Loucy (cell line): ENCODE measurements at regions not wholly inside any gene's neighbourhood (a gene's known extent, or its start where the extent isn't known, plus 50 kb on each side); places are given as distances from the start of the nearest gene placed in this dataset.

Experiments
- H2AFZ ChIP-seq: fragments of 200-600 bp; sonication (generic); 2 replicates; pipeline ENCODE4 v1.6.0; 2016; ENCODE audit warnings: antibody characterized with exemption, mild to moderate bottlenecking, low read length, moderate library complexity
- H3F3A ChIP-seq: fragments of 200-600 bp; 2 replicates; pipeline ENCODE4 v1.6.0; 2016; ENCODE audit warnings: antibody characterized with exemption, low read depth, mild to moderate bottlenecking
- H3K27me3 ChIP-seq: fragments of 200-600 bp; sonication (generic); 2 replicates; pipeline ENCODE4 v1.6.1; 2014; ENCODE audit warnings: low read length, mild to moderate bottlenecking; ENCODE audit not compliant: insufficient read depth, poor library complexity, severe bottlenecking
- H3K36me3 ChIP-seq: fragments of 200-600 bp; sonication (generic); 2 replicates; pipeline ENCODE4 v1.6.1; 2016; ENCODE audit warnings: low read length; ENCODE audit not compliant: insufficient read depth
- H3K4me1 ChIP-seq: fragments of 200-600 bp; sonication (generic); 2 replicates; pipeline ENCODE4 v1.5.1; 2014; ENCODE audit warnings: low read length, mild to moderate bottlenecking; ENCODE audit not compliant: insufficient read depth, poor library complexity, severe bottlenecking
- H3K4me2 ChIP-seq: fragments of 200-600 bp; sonication (generic); 2 replicates; pipeline ENCODE4 v1.6.0; 2014; ENCODE audit warnings: antibody characterized with exemption, low read length, low read depth, mild to moderate bottlenecking; ENCODE audit not compliant: poor library complexity, severe bottlenecking
- H3K4me3 ChIP-seq: fragments of 200-600 bp; sonication (generic); 2 replicates; pipeline ENCODE4 v1.5.1; 2014; ENCODE audit warnings: low read length, mild to moderate bottlenecking, mixed read lengths; ENCODE audit not compliant: poor library complexity, severe bottlenecking
- H3K79me2 ChIP-seq: fragments of 200-600 bp; sonication (generic); 2 replicates; pipeline ENCODE4 v1.6.1; 2014; ENCODE audit warnings: low read length; ENCODE audit not compliant: insufficient read depth
- H3K9ac ChIP-seq: fragments of 200-600 bp; sonication (generic); 2 replicates; pipeline ENCODE4 v1.6.0; 2014; ENCODE audit warnings: mild to moderate bottlenecking, low read depth, low read length, moderate library complexity; ENCODE audit not compliant: poor library complexity, severe bottlenecking
- H3K9me2 ChIP-seq: fragments of 200-600 bp; sonication (generic); replicated peaks from 2 replicates; pipeline ENCODE4 v1.6.1; 2016; ENCODE audit warnings: low read depth, low read length, mixed read lengths
- H3K9me3 ChIP-seq: fragments of 200-600 bp; sonication (generic); 2 replicates; pipeline ENCODE4 v1.6.1; 2014; ENCODE audit warnings: mild to moderate bottlenecking, antibody characterized with exemption, low read length, low read depth; ENCODE audit not compliant: insufficient read depth
- H4K20me1 ChIP-seq: fragments of 200-600 bp; sonication (generic); 2 replicates; pipeline ENCODE4 v1.6.0; 2014; ENCODE audit warnings: antibody characterized with exemption, low read length, mild to moderate bottlenecking; ENCODE audit not compliant: insufficient read depth, poor library complexity, severe bottlenecking
- EZH2phosphoT487 ChIP-seq: fragments of 200-600 bp; IDR thresholded peaks from 2 replicates; pipeline ENCODE4 v1.6.1; 2018; ENCODE audit warnings: antibody characterized with exemption, mild to moderate bottlenecking, moderate library complexity, borderline replicate concordance
- TF ChIP-seq, protein P1 (sequence below): fragments of 200-600 bp; sonication (generic); conservative IDR thresholded peaks from 2 replicates; pipeline ENCODE4 v1.5.1; 2014; ENCODE audit warnings: mild to moderate bottlenecking, antibody characterized with exemption, low read length

GRCh38 chr15:38054488-38054887, 120.0 kb downstream of the TMCO5A start:
- Histone ChIP-seq H3K36me3 (no peaks in the 10 kb centered on the region), H4K20me1 (no peaks in the 10 kb centered on the region), H3K4me3 (no peak overlapping the region), H3K79me2 (no peaks in the 10 kb centered on the region), H3K9ac (no peak overlapping the region), H3F3A (no peaks in the 10 kb centered on the region), H3K4me1 (no peaks in the 10 kb centered on the region), H2AFZ (no peak overlapping the region), H3K9me3 (no peaks in the 10 kb centered on the region), H3K27me3 (no peaks in the 10 kb centered on the region), H3K9me2 (no peaks in the 10 kb centered on the region), H3K4me2 (no peak overlapping the region)
- no peak for TF ChIP-seq EZH2phosphoT487
- TF ChIP-seq, protein P1, sequence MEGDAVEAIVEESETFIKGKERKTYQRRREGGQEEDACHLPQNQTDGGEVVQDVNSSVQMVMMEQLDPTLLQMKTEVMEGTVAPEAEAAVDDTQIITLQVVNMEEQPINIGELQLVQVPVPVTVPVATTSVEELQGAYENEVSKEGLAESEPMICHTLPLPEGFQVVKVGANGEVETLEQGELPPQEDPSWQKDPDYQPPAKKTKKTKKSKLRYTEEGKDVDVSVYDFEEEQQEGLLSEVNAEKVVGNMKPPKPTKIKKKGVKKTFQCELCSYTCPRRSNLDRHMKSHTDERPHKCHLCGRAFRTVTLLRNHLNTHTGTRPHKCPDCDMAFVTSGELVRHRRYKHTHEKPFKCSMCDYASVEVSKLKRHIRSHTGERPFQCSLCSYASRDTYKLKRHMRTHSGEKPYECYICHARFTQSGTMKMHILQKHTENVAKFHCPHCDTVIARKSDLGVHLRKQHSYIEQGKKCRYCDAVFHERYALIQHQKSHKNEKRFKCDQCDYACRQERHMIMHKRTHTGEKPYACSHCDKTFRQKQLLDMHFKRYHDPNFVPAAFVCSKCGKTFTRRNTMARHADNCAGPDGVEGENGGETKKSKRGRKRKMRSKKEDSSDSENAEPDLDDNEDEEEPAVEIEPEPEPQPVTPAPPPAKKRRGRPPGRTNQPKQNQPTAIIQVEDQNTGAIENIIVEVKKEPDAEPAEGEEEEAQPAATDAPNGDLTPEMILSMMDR: no peak

GRCh38 chr15:38058596-38059075, 124.2 kb downstream of the TMCO5A start:
- Histone ChIP-seq H3K9me3 (no peaks in the 10 kb centered on the region), H4K20me1 (no peaks in the 10 kb centered on the region), H3K4me3 (no peak overlapping the region), H3K9ac (no peak overlapping the region), H3K27me3 (no peaks in the 10 kb centered on the region), H3K79me2 (no peaks in the 10 kb centered on the region), H2AFZ (no peak overlapping the region), H3K36me3 (no peaks in the 10 kb centered on the region), H3K4me1 (no peaks in the 10 kb centered on the region), H3K9me2 (no peaks in the 10 kb centered on the region), H3K4me2 (no peak overlapping the region), H3F3A (no peaks in the 10 kb centered on the region)
- TF ChIP-seq, protein P1: no peak
- TF ChIP-seq EZH2phosphoT487: no peak

DNA sequence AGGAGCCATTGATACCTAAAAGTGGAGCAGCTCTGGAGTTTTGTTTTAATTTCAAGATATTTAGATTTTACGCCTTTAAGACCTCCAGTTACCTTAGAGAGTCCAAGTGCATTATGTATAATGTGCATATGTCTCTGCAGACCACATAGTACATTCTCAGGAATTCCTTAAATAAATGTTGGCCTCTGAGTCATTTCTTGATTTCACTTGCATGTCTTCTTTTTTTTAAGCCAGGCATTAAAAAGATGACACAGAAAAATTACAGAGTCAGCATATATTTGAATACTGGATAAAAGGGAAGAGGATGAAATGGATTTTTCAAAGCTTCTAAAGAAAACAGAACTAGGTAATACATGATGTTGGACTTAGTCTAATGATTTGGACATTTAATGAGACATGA, 125.2 kb downstream of the TMCO5A start:
- Histone ChIP-seq H3K9me3 (no peaks in the 10 kb centered on the region), H3K4me3 (no peak overlapping the region)
- TF ChIP-seq EZH2phosphoT487: no peak
- TF ChIP-seq, protein P1: no peak

More for the DNA sequence above, 125.2 kb downstream of the TMCO5A start:
- Histone ChIP-seq H3F3A (no peaks in the 10 kb centered on the region), H3K4me1 (no peaks in the 10 kb centered on the region), H4K20me1 (no peaks in the 10 kb centered on the region), H3K9me2 (no peaks in the 10 kb centered on the region), H3K27me3 (no peaks in the 10 kb centered on the region), H3K36me3 (no peaks in the 10 kb centered on the region), H3K79me2 (no peaks in the 10 kb centered on the region), H3K4me2 (no peak overlapping the region), H2AFZ (no peak overlapping the region), H3K9ac (no peak overlapping the region)
